ENCODE measurements at regions not wholly inside any gene's neighbourhood (a gene's known extent, or its start where the extent isn't known, plus 50 kb on each side); places are given as distances from the start of the nearest gene placed in this dataset.
"Not testable (repeated sequence)": the region's sequence is repeated elsewhere in the genome, so short reads cannot be mapped to it uniquely, and the experiment has no call there.

DNA sequence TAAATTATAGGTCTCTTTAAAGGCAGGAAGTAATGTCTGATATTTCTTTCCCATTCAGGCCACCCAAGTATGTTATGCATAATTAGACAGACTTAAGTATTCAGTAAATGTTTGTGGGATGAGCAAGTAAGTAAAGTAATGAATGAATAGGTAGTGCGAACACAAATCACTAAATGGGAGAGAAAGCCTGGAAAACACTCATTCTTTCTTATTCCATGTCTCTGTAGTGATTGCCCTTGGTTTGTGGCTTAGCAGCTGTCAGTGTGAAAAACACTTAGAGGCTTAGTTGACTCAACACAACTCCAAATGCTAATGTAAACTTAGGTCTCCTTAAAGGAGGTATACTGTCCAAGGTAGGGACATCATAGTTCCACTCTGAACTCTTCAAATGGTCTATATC lies 182.5 kb downstream of the ZC3H11B start:
- DNase-seq = no peak

DNA sequence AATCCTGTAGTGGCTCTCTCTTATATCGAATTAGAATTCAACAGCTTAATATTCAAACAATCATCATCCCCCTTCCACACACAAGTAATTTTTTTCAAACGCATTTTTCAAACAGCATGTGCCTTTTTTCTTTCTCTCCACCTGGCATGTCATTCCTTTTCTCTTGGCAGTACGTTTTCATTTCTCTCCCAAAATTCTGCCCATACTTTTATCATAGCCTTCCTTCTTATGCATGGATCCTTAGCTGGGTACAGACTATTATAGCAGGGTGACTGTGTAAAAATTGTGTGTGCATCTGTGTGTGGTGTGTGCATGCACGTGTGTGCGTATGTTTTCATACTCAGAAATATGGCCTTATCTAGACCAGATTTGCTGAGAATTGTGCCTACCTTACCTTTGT lies 184.3 kb downstream of the ZC3H11B start:
- no peak for DNase-seq

DNA sequence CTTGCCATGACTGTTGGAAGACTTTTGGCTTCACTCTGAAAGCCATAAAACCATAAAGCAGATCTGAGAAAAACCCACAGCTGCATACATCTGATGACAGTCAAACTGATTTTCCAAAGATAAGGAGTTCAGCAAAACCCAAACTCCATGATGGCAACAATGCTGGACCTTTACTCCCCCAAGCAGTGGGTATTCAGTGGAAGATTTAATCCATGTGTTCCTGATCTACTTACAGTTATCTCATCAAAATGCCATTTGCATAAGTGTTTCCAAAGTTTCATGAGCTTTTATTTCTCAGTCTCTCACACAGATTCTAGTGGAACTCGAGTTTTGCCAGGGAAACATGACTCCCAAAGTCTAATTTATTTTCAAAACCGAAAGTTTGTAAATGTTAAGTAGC lies 184.9 kb downstream of the ZC3H11B start:
- DNase-seq = no peak

DNA sequence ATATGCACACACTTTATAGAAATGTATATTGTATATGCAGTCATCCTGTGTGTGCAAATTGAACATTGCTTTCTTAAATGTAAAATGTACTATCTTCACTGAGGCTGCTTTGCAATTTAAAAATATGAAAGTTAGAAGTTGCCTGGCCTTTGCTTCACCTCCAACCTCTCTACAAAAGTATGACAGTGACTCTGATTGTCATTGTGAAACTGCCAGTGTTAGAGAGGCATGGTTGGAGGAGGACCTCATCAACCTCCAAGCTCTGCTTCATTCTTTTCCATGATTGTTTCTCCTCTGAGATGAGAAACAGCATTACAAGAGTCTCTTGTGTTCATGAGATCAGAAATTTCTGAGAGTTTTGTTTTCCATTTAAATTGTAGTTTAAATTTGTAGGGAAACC lies 185.5 kb downstream of the ZC3H11B start:
- no peak for DNase-seq

DNA sequence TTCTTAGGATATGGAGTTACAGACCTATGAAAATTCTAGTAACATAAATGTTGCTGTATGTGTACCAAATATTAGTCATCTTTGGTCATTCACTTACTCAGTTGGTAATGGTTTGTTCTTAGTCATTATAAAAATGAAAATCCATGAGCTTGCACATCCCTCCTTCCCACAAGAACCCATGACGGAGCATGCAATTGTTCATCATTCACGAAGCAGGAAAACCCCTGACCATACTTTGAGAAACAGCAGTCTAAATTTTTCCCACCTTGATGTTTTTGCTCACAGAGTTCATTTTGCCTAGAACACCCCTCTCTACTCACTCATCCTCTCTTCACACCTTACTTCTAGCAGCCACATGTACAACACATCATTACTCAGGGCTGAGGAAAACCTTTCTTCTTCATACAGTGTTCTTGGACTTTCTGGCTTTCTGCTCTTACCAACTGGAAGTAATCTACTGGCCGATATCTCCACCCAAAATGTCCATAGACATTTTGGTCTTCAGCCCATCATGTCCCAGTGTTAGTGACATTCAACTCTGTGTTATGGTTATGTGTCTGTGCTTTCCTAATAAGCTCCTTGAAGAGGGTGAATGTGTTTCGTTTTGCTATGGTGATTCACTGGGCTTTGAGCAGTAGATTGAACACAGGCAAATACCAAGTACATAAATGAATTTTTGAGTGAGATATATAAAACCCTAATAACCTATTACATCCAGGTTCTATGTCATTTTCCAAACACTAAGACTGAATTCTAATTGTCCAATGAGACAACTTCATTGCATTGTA lies 189.9 kb downstream of the ZC3H11B start:
- DNase-seq = no peak

DNA sequence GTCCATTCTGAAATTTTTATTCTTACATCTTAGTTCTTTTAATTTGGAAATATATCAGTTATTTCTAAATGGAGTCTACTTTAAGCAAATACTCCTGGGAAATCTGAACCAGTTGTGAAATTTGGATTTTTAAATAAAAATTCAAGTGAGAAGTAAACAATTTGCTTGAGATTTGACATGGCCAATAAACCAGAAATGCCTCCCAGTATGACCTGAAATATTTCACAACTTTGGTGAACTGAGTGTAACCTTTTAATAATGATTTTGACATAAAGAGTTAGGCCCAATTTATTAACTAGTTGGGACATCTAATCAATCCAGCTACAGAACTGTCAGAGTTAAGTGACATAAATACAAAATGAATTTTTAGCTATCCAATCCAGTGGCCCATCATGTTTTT lies 192.0 kb downstream of the ZC3H11B start:
- DNase-seq = no peak

DNA sequence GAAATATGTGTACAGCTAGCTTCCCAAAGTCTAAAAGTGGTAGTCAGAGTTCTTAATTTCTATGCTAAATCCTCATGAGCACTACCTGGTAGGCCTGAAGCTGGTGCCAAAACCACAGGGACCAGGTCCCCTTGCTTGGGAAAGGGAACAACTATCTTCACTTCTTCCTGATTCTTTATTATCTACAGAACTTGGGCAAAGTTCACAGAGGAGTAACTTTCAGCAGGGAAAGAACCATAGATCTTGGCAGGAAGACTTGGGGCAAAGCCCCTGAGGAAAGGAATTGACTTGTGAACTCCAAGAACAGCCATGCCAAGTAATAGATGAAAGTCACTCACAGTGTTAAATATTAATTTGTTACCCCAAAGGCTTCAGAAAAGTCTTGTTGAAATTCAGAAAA lies 193.0 kb downstream of the ZC3H11B start:
- DNase-seq = no peak

DNA sequence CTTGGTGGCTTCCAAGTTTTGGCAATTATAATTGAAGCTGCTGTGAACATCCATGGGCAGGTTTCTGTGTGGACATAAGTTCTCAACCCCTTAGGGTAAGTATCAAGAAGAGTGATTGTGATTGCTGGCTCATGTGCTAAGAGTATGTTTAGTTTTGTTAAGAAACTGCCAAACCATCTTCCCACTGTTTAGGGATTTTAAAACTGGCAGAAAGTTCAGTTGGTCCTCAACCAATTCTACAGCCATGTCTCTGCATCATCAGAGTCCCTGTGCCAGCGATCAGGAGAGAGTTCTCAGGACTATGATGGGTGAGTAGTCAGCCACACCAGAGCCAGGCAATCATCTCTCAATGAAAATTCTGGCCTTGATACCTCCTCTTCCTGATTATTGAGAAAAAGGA lies 193.8 kb downstream of the ZC3H11B start:
- no peak for DNase-seq

DNA sequence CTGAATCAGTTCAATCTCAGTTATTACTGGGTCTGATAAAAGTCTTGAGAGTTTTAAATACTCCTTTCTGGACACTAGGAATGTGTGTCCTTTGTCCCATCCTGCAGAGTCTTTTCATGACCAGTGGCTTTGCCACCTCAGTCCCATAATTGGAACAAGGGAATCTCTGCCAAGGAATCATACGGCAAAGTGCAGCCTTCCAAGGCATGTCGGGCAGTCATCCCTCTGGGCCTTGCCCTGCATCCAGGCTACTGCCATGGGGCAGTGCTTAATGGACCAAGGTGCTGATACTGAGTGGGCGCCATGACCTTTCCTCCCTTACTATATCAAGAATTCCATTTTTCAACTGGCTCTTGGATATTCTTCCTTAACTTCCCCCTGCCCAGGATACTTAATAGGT lies 195.3 kb downstream of the ZC3H11B start:
- DNase-seq = no peak

DNA sequence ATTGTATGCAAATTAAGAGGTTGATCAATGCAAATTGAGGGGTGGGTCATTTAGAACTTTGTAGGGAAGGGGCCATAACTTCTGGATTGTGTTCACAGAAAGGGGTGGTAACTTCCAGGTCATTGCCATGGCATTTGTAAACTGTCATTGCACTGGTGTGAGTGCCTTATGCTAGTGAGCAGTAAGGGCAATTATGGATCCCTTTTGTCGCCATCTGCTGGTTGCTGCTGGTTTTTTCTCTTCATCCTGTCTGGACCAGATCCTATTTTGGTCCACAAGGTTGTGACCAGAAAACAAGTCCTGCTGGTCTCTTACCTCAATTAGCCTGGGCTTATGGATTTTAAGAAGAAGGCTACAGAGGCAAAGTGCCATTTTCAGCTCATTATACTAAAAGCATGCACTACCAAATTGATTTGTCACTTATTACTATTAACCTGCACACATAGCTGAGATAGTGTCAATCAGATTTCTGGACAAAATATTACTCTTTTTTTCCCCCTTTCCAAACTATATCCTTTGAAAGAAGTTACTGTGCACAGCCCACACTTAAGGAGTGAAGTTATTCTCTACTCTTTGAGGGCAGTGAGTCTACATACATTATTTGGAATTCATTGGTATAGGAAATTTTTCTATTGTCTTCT lies 196.2 kb downstream of the ZC3H11B start:
- peak; percentile 28 for DNase-seq

DNA sequence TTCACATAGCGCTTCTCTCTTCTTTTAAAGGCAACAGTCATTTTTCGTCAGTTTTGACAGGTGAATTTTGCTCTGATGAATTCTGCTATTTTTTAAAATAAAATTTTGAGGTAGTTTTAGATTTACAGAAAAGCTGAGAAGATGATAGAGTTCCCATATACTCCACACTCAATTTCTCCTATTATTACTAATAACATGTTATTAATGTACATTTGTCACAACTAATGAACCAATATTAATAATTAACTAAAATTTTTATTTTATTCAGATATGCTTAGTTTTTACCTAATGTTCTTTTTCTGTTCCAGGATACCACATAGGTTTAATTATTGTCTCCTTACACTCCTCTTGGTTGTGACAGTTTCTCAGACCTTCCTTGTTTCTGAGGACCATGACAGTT lies 197.0 kb downstream of the ZC3H11B start:
- DNase-seq = no peak

DNA sequence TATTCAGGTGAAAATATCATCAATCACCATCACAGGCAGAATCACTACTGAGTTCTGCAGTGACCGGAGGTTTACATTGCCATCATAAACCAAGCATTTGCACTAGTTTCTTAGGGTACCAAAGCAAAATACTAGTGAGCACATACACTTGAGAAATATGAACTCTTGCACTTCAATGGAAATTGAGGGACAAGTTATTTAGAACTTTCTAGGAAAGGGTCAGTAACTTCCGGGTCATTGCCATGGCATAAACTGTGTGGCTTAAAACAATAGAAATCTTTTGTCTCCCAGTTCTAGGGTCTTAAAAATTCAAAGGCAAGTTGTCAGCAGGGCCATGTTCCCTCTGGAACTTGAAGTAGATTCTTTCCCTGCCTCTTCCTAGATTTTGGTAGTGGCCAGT lies 197.5 kb downstream of the ZC3H11B start:
- no peak for DNase-seq

DNA sequence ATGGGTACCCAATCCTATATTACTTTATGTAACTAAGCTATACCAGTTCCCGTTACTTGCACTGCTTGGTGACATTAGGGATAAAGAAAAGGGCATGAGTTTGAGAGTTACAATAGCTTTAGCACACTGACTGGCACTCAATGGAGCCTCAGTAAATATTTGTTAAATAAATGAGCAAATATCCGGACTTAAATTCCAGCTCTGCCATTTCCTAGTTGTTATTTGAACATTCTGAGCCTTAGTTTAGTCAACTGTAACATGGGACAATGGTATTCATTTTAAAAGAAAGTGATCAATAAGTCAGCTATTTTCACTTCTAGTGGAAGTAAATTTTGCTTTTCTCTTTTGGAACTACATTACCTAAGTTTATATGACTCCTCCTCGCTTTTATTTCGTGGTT lies 198.7 kb downstream of the ZC3H11B start:
- DNase-seq = no peak

DNA sequence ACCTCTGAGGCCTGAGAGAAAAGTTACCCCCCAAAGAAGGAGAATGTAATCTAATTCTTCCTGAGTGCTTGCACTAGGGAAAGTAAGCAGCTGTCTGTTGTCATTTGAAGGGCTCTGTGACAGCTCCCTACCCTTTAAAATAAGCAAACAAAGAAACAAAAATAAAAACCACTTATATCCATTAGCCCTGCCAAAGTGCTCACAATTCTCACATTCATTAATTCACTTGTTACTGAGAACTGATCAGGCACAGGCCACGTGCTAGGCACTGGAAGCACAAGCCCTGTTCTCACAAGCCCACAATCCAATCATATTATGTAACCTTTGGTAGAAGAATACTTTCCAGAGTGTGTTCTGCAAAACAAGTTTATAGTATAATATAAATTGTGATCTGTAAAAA lies 199.4 kb downstream of the ZC3H11B start:
- no peak for DNase-seq

DNA sequence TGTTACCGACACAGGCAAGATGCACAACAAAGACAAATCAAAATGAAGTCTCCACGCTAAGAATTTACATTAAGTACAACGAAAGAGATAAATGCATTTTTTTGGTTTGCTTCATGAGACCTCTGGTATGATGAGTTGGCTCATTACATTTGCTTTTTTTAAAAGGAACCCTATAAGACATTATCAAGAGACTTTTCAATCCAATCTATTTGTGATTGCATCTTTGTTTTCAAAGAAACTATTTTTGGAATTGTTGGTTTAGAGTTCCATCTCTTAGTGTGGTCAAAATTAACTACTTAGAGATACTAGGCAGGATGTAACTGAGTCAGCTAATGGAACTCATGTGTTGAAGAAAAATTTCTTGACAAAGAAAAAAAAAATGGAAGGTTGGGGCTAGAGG lies 200.1 kb downstream of the ZC3H11B start:
- no peak for DNase-seq

DNA sequence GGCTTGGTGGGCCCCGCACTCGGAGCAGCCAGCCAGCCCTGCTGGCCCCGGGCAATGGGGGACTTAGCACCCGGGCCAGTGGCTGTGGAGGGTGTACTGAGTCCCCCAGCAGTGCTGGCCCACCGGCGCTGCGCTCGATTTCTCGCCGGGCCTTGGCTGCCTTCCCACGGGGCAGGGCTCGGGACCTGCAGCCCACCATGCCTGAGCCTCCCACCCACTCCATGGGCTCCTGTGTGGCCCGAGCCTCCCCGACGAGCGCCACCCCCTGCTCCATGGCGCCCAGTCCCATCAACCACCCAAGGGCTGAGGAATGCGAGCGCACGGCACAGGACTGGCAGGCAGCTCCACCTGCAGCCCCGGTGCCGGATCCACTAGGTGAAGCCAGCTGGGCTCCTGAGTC lies 202.2 kb downstream of the ZC3H11B start:
- DNase-seq = not testable (repeated sequence)

DNA sequence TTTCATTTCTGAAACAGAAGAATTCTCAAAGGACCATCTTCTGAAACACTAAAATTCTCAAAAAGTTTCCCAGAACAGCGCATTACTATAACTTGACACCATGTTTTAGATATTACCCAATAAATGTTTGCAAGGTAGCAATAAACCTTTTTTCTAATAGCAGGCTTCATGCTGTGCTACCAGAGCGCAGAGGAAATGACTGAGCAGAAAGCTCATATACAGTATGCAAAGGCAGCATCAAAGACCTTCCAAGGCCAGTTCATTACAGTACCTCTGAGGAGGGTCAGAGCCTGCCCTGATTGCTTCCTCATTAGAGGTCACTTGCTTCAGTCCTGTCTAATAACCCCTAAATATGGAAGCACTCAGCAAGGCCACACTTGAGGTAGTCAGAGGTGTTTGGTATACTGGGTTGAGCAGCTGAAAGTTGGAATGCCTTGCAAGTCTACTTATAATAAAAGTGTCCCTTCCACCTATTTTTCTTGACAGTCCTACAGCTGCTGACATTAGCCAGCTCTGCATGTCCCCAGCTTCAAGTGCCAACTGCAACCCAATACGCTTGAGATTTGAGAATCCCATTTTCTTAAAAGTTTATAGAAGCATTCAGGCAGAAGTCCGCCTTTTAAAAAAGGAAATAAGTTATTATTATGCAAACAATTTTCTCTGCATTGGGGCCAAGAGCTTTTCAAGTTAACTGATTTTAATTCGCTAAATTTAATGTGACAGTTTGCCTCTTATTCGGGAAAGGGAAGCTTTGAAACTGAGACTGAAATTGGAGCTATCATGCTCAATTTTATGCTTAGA lies 207.2 kb downstream of the ZC3H11B start:
- no peak for DNase-seq

DNA sequence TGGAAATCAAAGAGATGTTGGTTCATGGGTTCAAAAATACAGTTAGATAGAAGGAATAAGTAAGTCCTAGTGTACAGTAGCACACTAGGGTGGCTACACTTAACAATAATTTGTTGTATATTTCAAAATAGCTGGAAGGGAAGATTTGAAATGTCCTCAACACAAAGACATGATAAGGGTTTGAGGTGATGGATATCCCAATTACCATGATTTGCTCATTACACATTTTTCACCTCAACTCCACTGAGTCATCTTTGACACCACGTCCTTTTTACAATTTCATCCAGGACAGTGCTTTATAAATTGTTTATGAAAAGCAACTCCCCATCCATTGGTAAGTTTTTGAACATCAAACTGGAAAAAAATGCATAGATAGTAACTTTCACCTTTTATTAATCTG lies 208.3 kb downstream of the ZC3H11B start:
- DNase-seq = no peak

DNA sequence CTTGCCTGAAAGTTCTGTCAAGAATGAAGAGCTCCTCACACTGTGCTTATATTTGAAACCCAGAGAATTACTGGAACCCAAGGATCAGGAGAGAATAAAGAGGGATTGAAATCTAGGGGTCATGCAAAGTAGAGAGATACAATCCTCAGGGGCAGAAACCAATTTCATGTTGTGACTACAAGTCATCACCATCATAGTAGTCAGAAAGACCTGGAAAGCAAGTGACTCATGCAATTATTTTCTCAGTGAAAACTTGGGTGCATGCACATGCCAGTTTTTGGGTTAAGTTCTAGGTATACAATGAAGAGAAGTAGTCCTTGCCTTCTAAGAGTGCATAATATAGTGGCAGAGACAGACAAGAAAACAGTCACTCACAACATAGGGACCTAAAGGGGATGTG lies 210.0 kb downstream of the ZC3H11B start:
- DNase-seq = no peak

DNA sequence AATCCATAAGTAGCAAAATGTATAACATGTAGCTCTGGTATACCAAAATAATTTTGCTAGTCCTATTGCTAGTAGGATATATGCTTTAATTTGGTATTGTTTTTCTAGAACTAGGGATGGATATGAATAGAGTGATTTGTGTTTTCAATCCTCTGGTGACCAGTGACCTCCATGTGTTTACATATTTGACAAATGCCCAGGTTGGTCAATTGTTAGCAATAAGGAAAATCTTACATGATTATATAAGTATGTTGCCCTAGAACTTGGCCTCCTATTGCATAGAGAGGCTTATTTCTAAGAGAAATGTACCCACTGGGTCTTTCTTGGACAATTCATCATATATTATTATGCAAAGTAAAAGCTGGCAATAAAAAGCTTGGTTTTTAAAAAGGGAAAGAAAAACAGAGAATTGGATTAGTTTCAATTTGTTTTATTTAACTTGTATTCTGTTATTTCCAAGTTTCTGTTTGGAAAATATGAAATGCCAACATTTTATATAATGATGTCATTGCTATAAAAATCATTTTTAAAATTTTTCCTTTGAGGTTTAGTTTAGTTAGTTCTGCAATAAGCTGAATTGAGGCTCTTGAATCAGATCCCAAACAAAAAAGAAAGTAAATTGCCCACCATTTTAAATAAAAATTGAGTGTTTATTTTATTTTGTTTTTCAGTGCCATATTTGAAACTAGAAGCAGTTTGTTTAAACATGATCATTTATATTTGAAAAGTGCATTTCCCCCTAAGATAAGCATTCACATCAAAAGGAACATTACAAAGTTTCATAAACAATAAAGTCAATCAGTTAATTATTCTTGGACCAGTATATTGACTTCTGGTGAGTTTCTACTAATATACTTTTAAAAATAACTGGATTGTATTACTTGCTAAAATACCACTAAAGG lies 210.9 kb downstream of the ZC3H11B start:
- DNase-seq = no peak

DNA sequence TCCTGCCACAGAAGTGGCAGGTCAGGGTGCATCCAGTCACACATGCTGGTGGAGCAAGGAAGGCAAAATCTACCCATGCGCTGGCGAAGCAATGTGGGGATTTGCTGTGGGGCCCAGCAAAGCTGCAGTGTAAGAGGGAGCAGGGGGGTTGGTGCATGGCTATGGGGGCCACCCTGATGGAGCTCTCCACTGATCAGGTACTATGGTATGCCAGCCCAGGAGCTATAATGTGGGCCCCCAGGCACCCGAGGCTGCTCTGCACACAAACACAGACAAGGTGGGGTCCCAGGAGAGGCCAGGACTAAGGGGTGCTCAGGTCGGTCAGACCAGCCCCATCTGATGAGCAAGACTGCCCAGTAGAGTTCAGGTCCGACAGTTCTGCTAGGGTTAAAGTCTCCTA lies 213.5 kb downstream of the ZC3H11B start:
- no peak for DNase-seq

DNA sequence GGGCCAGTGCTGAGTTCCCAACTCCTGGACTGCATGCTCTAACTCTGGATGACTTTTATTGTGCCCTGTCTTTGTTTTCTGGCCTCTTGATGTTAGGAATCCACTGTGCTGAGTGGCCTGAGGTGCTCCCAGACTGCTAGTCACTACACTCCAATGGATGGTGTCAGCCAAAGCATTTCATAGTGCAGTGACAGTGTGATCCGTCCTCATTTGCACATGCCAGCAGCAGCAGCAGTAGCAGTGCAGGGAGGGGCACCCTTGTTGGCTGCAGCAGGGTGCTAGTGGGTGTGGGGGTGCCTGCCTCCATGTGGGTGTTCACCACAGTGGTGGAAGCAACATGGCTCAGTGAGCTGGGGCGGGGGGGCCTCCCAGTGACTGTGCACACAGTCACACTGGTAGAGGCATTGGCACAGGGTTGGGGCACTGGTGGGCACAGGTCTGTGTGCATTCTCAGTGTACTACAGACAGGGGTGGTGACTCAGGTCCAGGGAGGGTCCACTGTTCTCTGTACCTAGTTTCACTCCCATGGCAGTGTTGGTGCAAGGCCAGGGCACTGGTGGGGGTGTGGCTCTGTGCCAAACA lies 214.0 kb downstream of the ZC3H11B start:
- no peak for DNase-seq

DNA sequence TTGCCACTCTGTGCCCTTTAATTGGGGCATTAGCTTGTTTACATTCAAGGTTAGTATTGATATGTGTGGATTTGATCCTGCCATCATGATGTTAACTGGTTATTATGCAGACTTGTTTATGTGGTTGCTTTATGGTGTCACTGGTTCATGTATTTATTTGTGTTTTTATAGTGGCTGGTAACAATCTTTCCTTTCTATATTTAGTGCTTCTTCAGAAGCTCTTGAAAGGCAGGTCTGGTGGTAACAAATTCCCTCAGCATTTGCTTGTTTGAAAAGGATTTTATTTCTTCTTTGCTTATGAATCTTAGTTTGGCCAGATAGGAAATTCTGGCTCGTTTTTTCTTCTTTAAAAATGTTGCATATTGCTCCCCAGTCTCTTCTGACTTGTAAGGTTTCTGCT lies 215.4 kb downstream of the ZC3H11B start:
- no peak for DNase-seq

Measured in NCI-H748 treated with DMSO at 0.1 percent for 48 hours (cell line).